Activated naive CD8-positive, alpha-beta T cell treated with anti-CD3 and anti-CD28 coated beads, Interleukin-2, amount 50 U/mL, for 24 hours (primary cell): ENCODE measurements at regions not wholly inside any gene's neighbourhood (a gene's known extent, or its start where the extent isn't known, plus 50 kb on each side); places are given as distances from the start of the nearest gene placed in this dataset.

Experiments used
- ATAC-seq: fragments of 150-1000 bp; cut with Tn5 transposase; one replicate; pipeline ENCODE4 v1.10.0; 2021
- DNase-seq: peaks from one replicate; pipeline ENCODE4 v3.0.0; 2021
- H3K27ac Mint-ChIP-seq: one replicate; pipeline ENCODE4 v1.8.0; 2021; ENCODE audit warnings: mild to moderate bottlenecking, mixed read lengths
- H3K27me3 Mint-ChIP-seq: one replicate; pipeline ENCODE4 v1.8.0; 2021; ENCODE audit warnings: mixed read lengths
- H3K36me3 Mint-ChIP-seq: one replicate; pipeline ENCODE4 v1.8.0; 2021; ENCODE audit warnings: low read depth, mixed read lengths
- H3K4me1 Mint-ChIP-seq: one replicate; pipeline ENCODE4 v1.8.0; 2021; ENCODE audit warnings: mixed read lengths
- H3K4me3 Mint-ChIP-seq: one replicate; pipeline ENCODE4 v1.8.0; 2021; ENCODE audit warnings: mild to moderate bottlenecking, moderate library complexity, mixed read lengths
- H3K9me3 Mint-ChIP-seq: one replicate; pipeline ENCODE4 v1.8.0; 2021; ENCODE audit warnings: mixed read lengths

GRCh38 chr10:21161090-21161625 lies 264.0 kb upstream of the NEBL start:
- ATAC-seq = no peak

GRCh38 chr10:21160116-21160515 lies 263.0 kb upstream of the NEBL start:
- no peaks in the 10 kb centered on the region for H3K9me3 Mint-ChIP-seq
- H3K36me3 Mint-ChIP-seq = no peaks in the 10 kb centered on the region
- no peak overlapping the region for H3K4me3 Mint-ChIP-seq
- no peak for DNase-seq
- H3K4me1 Mint-ChIP-seq = peaks cover 2% of the 10 kb centered on the region
- peaks cover 8% of the 10 kb centered on the region for H3K27me3 Mint-ChIP-seq
- no peak overlapping the region for H3K27ac Mint-ChIP-seq
- ATAC-seq = no peak

More at GRCh38 chr10:21161090-21161625, 264.0 kb upstream of the NEBL start:
- Mint-ChIP-seq H3K4me3 (no peak overlapping the region), H3K27ac (no peak overlapping the region), H3K27me3 (peaks cover 7% of the 10 kb centered on the region), H3K4me1 (peaks cover 2% of the 10 kb centered on the region), H3K36me3 (no peaks in the 10 kb centered on the region), H3K9me3 (no peaks in the 10 kb centered on the region)
- DNase-seq = no peak

GRCh38 chr10:21159669-21160068 lies 262.6 kb upstream of the NEBL start:
- no peak for DNase-seq
- Mint-ChIP-seq H3K36me3 (no peaks in the 10 kb centered on the region), H3K9me3 (no peaks in the 10 kb centered on the region), H3K4me1 (peaks cover 2% of the 10 kb centered on the region), H3K27ac (no peak overlapping the region), H3K4me3 (no peak overlapping the region), H3K27me3 (peaks cover 8% of the 10 kb centered on the region)
- ATAC-seq = no peak

GRCh38 chr10:21158301-21158700 lies 261.2 kb upstream of the NEBL start:
- Mint-ChIP-seq H3K9me3 (no peaks in the 10 kb centered on the region), H3K27me3 (peaks cover 8% of the 10 kb centered on the region), H3K4me1 (no peaks in the 10 kb centered on the region), H3K27ac (no peak overlapping the region), H3K4me3 (no peak overlapping the region), H3K36me3 (no peaks in the 10 kb centered on the region)
- ATAC-seq = no peak
- no peak for DNase-seq

GRCh38 chr10:21157664-21158063 lies 260.6 kb upstream of the NEBL start:
- Mint-ChIP-seq H3K4me3 (no peak overlapping the region), H3K4me1 (no peaks in the 10 kb centered on the region), H3K27ac (no peak overlapping the region), H3K9me3 (no peaks in the 10 kb centered on the region), H3K27me3 (peaks cover 8% of the 10 kb centered on the region), H3K36me3 (no peaks in the 10 kb centered on the region)
- no peak for DNase-seq
- ATAC-seq = no peak

- H3K27ac Mint-ChIP-seq = no peak overlapping the region
- no peak for ATAC-seq
Observed at GRCh38 chr10:21150166-21150565, 253.1 kb upstream of the NEBL start.

GRCh38 chr10:21146436-21146789 lies 249.3 kb upstream of the NEBL start:
- no peak overlapping the region for H3K4me3 Mint-ChIP-seq
- peaks cover 4% of the 10 kb centered on the region for H3K27me3 Mint-ChIP-seq
- no peak overlapping the region for H3K27ac Mint-ChIP-seq
- DNase-seq (no peak), ATAC-seq (no peak)
- no peaks in the 10 kb centered on the region for H3K36me3 Mint-ChIP-seq
- no peaks in the 10 kb centered on the region for H3K9me3 Mint-ChIP-seq
- H3K4me1 Mint-ChIP-seq = no peaks in the 10 kb centered on the region

More at GRCh38 chr10:21150166-21150565, 253.1 kb upstream of the NEBL start:
- DNase-seq = no peak
- Mint-ChIP-seq H3K4me3 (no peak overlapping the region), H3K36me3 (no peaks in the 10 kb centered on the region), H3K4me1 (no peaks in the 10 kb centered on the region), H3K27me3 (peaks cover 4% of the 10 kb centered on the region), H3K9me3 (no peaks in the 10 kb centered on the region)

- H3K27ac Mint-ChIP-seq = no peak overlapping the region
- no peaks in the 10 kb centered on the region for H3K9me3 Mint-ChIP-seq
- H3K27me3 Mint-ChIP-seq = peaks cover 2% of the 10 kb centered on the region
- H3K4me3 Mint-ChIP-seq = no peak overlapping the region
- DNase-seq (no peak), ATAC-seq (no peak)
- no peaks in the 10 kb centered on the region for H3K4me1 Mint-ChIP-seq
- no peaks in the 10 kb centered on the region for H3K36me3 Mint-ChIP-seq
Observed at GRCh38 chr10:21145751-21146435, 248.8 kb upstream of the NEBL start.

GRCh38 chr10:21144047-21144446 lies 246.9 kb upstream of the NEBL start:
- DNase-seq (no peak), ATAC-seq (no peak)
- Mint-ChIP-seq H3K4me1 (no peaks in the 10 kb centered on the region), H3K27ac (no peak overlapping the region), H3K9me3 (no peaks in the 10 kb centered on the region), H3K27me3 (no peaks in the 10 kb centered on the region), H3K4me3 (no peak overlapping the region), H3K36me3 (no peaks in the 10 kb centered on the region)

- no peaks in the 10 kb centered on the region for H3K4me1 Mint-ChIP-seq
- no peak for DNase-seq
- H3K27me3 Mint-ChIP-seq = no peaks in the 10 kb centered on the region
- H3K36me3 Mint-ChIP-seq = no peaks in the 10 kb centered on the region
- no peaks in the 10 kb centered on the region for H3K9me3 Mint-ChIP-seq
- no peak for ATAC-seq
- H3K27ac Mint-ChIP-seq = no peak overlapping the region
- H3K4me3 Mint-ChIP-seq = no peak overlapping the region
Observed at GRCh38 chr10:21141946-21142492, 244.9 kb upstream of the NEBL start.

GRCh38 chr10:21138769-21139340 lies 241.7 kb upstream of the NEBL start:
- Mint-ChIP-seq H3K27ac (no peak overlapping the region), H3K36me3 (no peaks in the 10 kb centered on the region), H3K27me3 (peaks cover 6% of the 10 kb centered on the region), H3K9me3 (no peaks in the 10 kb centered on the region), H3K4me3 (no peak overlapping the region), H3K4me1 (no peaks in the 10 kb centered on the region)
- ATAC-seq (no peak), DNase-seq (no peak)

GRCh38 chr10:21135023-21135931 lies 238.2 kb upstream of the NEBL start:
- no peak overlapping the region for H3K4me3 Mint-ChIP-seq
- H3K9me3 Mint-ChIP-seq = no peaks in the 10 kb centered on the region
- no peak for DNase-seq
- ATAC-seq = no peak
- H3K27ac Mint-ChIP-seq = no peak overlapping the region
- H3K4me1 Mint-ChIP-seq = no peaks in the 10 kb centered on the region
- H3K27me3 Mint-ChIP-seq = peaks cover 6% of the 10 kb centered on the region
- H3K36me3 Mint-ChIP-seq = no peaks in the 10 kb centered on the region

GRCh38 chr10:21134645-21135022 lies 237.5 kb upstream of the NEBL start:
- Mint-ChIP-seq H3K4me1 (no peaks in the 10 kb centered on the region), H3K27ac (no peak overlapping the region), H3K4me3 (no peak overlapping the region), H3K9me3 (no peaks in the 10 kb centered on the region), H3K27me3 (peaks cover 6% of the 10 kb centered on the region), H3K36me3 (no peaks in the 10 kb centered on the region)
- ATAC-seq = no peak
- DNase-seq = no peak

GRCh38 chr10:21130683-21131442 lies 233.8 kb upstream of the NEBL start:
- H3K4me3 Mint-ChIP-seq = no peak overlapping the region
- H3K4me1 Mint-ChIP-seq = no peaks in the 10 kb centered on the region
- no peak for ATAC-seq
- no peaks in the 10 kb centered on the region for H3K36me3 Mint-ChIP-seq
- H3K9me3 Mint-ChIP-seq = no peaks in the 10 kb centered on the region
- H3K27ac Mint-ChIP-seq = no peak overlapping the region
- H3K27me3 Mint-ChIP-seq = peaks cover 3% of the 10 kb centered on the region
- no peak for DNase-seq
